Epithelial cell of esophagus (primary cell): ENCODE measurements at regions not wholly inside any gene's neighbourhood (a gene's known extent, or its start where the extent isn't known, plus 50 kb on each side); places are given as distances from the start of the nearest gene placed in this dataset.

Experiments
- DNase-seq: peaks from one replicate; pipeline ENCODE4 v3.0.0; 2010; ENCODE audit warnings: low read depth
- H3K4me3 ChIP-seq: 2 replicates; pipeline ENCODE4 v1.5.1; 2011; ENCODE audit warnings: mild to moderate bottlenecking, low read length, control low read depth
- TF ChIP-seq, protein P1 (sequence below): IDR thresholded peaks from 2 replicates; pipeline ENCODE4 v1.5.1; 2011; ENCODE audit warnings: low read depth, mild to moderate bottlenecking, low read length, control low read depth, inconsistent platforms; ENCODE audit not compliant: insufficient read depth; ENCODE audit errors: missing control alignments

DNA sequence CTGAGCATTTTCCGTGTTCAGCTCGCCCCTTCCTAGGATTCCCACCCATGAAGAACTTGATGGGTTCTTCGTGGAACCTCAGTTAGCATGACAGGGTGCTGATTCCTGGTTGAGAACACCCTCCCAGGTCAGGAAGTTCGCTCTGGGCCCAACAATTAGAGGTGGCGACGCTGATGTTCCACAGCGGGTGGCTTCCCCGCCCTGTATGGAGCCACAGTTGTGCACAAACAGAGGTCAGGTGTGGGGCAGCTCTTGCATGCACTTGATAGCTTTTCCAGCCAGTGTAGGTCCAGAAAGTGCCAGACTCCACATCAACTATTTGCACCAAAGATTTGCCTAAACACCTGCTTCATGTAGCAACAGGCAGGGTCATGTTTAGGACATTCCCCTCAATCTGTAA lies 788.2 kb downstream of the MED13L start:
- DNase-seq: no peak
- H3K4me3 ChIP-seq: no peak overlapping the region
- TF ChIP-seq, protein P1, sequence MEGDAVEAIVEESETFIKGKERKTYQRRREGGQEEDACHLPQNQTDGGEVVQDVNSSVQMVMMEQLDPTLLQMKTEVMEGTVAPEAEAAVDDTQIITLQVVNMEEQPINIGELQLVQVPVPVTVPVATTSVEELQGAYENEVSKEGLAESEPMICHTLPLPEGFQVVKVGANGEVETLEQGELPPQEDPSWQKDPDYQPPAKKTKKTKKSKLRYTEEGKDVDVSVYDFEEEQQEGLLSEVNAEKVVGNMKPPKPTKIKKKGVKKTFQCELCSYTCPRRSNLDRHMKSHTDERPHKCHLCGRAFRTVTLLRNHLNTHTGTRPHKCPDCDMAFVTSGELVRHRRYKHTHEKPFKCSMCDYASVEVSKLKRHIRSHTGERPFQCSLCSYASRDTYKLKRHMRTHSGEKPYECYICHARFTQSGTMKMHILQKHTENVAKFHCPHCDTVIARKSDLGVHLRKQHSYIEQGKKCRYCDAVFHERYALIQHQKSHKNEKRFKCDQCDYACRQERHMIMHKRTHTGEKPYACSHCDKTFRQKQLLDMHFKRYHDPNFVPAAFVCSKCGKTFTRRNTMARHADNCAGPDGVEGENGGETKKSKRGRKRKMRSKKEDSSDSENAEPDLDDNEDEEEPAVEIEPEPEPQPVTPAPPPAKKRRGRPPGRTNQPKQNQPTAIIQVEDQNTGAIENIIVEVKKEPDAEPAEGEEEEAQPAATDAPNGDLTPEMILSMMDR: no peak

DNA sequence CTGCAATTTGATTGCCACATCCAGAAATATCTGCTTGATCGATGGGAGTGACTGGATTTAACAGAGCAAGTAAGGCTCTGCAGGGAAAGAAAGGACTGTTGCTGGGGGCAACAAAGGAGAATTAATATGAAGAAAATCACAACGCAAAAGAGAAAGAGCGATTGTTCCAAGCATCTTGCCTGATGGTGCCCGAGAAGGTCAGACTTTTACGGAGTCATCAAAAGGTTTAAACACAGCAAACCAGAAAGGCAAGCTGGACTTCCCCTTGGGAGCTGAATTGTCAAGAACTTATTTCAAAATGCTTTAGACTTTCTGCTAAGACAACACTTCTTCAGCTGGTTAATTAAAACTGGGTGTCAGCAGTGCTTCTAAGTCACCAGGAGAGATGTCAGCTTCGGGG lies 791.5 kb downstream of the MED13L start:
- H3K4me3 ChIP-seq: no peak overlapping the region
- no peak for DNase-seq
- TF ChIP-seq, protein P1: no peak

DNA sequence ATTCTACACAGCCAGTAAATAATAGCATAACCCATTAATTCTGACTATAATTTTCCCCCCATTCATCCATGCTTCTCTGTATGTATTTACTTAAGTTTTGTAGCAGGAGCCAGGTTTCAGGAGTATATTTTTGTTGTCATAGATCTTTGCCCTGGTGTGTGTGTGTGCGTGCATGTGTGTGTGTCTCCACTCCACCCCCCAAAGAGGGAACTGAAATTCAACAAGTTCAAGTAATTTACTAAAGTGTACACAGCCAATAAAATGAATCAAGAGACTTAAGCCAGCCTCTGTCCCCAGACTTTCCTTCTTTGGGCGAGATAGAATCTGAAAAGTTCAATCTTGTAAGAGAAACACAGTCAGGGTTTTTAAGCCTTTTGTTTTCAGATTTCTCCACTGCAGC lies 792.0 kb downstream of the MED13L start:
- H3K4me3 ChIP-seq: no peak overlapping the region
- no peak for DNase-seq
- TF ChIP-seq, protein P1: no peak

DNA sequence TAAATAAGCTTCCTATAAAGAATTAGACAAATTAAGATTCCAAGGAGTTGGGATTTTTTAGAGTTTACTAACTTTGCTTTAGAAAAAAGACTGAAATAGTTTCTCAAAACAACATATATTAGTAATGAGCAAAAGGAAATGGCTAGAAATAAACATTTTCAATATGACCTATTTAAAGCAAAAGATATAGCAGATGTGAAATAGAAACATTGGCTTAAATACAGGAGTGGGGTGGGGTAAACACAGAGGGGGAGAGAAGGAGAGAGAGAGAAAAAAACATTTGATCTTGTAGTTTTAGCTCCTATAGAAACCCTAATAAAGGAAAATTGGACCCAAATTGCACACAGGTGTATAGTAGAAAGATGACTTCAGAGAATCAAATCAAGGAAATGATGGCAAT lies 794.5 kb downstream of the MED13L start:
- H3K4me3 ChIP-seq: no peak overlapping the region
- no peak for DNase-seq
- TF ChIP-seq, protein P1: no peak

DNA sequence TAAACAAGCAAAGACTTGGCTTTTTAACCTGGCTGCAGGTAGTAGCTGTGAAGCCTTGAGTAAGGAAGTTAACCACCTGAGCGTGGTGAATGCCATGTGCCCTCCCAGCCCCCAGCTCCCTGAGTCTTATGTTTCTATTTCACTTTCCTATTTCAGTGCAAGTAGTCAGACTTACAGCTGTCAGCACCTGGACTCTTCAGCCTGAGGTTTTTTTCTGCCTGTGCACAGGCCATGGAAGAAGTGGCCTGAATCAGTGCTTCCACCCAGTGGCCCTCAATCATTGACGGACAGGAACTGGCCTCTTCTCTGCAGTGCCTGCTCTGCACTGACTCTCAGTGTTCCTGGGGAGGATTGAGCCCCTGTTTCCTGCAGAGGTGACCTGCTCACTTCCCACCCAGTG lies 796.4 kb downstream of the MED13L start:
- H3K4me3 ChIP-seq: no peak overlapping the region
- DNase-seq: no peak
- TF ChIP-seq, protein P1: no peak

DNA sequence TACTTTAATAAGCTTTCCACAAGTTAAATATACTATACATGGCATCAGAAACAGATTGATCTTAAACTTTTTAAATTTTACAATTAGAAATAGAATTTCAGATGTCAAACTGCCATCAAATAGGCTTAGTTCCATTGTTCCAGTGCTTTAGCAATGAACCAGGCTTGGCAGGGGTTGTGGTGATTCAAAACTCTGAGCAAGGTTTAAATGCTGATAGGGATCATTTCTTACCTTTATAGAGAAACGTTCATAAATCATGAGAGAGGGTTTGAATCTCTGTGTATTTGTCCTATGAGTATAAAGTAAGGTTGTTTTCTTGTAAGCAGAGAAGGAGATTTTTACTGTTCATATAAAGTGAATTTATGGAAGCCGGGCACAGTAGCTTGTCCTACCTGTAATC lies 794.5 kb upstream of the TBX3 start:
- DNase-seq: no peak
- TF ChIP-seq, protein P1: no peak
- no peak overlapping the region for H3K4me3 ChIP-seq

DNA sequence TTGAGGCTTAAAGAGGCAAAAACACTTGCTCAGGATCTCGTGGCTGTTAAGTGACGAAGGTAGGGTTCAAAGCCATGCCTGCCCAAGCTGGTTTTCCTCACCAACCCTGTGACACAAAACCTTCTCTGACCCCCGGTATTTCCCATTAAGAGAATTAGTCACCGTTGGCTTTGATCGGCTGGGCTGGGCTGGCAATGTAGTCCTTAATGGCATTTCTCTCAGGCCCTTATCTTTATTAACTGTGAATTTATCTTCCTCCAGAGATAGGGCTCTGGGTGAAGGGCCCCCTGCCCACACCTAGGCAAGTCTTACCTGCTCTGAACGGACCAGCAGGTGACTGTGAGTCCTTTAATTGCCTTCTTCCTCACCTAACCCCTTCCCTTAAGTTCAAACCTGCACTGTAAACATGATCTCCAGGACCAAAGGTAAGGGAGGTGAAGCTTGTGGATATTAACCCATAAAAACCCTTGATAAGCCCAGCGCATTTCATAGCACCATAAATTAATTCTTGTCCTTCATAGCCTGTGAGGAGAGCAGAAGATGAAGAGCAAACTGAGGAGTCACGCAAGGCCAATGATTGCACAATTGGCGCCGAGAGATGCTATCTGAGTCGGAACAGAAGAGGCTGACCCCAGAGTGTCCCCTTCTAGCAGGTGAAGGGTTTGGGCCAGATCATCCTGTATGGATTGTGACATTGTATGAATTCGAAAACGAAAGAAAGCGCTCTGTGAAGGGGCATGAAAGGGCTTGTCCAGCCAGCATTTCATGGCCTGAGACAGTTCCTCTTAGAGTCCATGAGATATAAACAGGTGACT lies 790.8 kb upstream of the TBX3 start:
- H3K4me3 ChIP-seq: no peak overlapping the region
- TF ChIP-seq, protein P1: no peak
- DNase-seq: no peak
